Mesothelial cell of epicardium (in vitro differentiated cells): ENCODE measurements at regions not wholly inside any gene's neighbourhood (a gene's known extent, or its start where the extent isn't known, plus 50 kb on each side); places are given as distances from the start of the nearest gene placed in this dataset.

Experiments
- DNase-seq, 2 experiments: peaks; one replicate each; pipeline ENCODE4 v3.0.0; 2021; ENCODE audit warnings: low spot score in 2 of 2; ENCODE audit not compliant: unreplicated experiment in 2 of 2
- H3K27ac Mint-ChIP-seq: 2 replicates; pipeline ENCODE4 v1.8.0; 2021; ENCODE audit warnings: mixed read lengths
- H3K27me3 Mint-ChIP-seq: 2 replicates; pipeline ENCODE4 v1.8.0; 2021; ENCODE audit warnings: low read depth, mixed read lengths
- H3K36me3 Mint-ChIP-seq: 2 replicates; pipeline ENCODE4 v1.8.0; 2021; ENCODE audit warnings: mixed read lengths
- H3K4me1 Mint-ChIP-seq: 2 replicates; pipeline ENCODE4 v1.8.0; 2021; ENCODE audit warnings: mixed read lengths
- H3K4me3 Mint-ChIP-seq: 2 replicates; pipeline ENCODE4 v1.8.0; 2021; ENCODE audit warnings: mild to moderate bottlenecking, moderate library complexity, mixed read lengths
- H3K9me3 Mint-ChIP-seq: 2 replicates; pipeline ENCODE4 v1.8.0; 2021; ENCODE audit warnings: mixed read lengths
- TF ChIP-seq, protein P1 (sequence below): fragments of 200-600 bp; sonication (generic); IDR thresholded peaks from one replicate; pipeline ENCODE4 v1.5.0; 2021; ENCODE audit warnings: antibody characterized with exemption; ENCODE audit not compliant: unreplicated experiment

DNA sequence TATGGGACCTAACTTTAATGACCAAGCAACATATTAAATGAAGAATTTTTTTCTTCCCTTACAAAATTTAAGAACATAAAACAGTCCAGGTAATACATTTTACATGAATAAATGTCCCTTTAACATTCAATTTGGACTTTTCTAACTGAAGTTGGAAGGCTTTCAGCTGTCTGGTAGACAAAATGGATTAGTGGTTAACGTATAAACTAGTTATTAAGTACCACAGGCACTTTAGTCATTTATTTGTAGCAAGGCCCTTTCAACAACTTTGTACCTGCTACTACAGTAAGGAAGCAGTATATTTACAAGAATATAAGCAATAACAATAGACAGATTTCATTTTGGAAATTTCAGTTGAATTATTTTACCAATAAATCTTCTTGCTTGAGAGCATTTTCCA lies 152.5 kb upstream of the TENT5D start:
- Mint-ChIP-seq H3K27ac (no peak overlapping the region), H3K4me3 (no peak overlapping the region), H3K27me3 (no peaks in the 10 kb centered on the region), H3K36me3 (no peaks in the 10 kb centered on the region), H3K9me3 (peaks cover 12% of the 10 kb centered on the region), H3K4me1 (no peaks in the 10 kb centered on the region)
- TF ChIP-seq, protein P1, sequence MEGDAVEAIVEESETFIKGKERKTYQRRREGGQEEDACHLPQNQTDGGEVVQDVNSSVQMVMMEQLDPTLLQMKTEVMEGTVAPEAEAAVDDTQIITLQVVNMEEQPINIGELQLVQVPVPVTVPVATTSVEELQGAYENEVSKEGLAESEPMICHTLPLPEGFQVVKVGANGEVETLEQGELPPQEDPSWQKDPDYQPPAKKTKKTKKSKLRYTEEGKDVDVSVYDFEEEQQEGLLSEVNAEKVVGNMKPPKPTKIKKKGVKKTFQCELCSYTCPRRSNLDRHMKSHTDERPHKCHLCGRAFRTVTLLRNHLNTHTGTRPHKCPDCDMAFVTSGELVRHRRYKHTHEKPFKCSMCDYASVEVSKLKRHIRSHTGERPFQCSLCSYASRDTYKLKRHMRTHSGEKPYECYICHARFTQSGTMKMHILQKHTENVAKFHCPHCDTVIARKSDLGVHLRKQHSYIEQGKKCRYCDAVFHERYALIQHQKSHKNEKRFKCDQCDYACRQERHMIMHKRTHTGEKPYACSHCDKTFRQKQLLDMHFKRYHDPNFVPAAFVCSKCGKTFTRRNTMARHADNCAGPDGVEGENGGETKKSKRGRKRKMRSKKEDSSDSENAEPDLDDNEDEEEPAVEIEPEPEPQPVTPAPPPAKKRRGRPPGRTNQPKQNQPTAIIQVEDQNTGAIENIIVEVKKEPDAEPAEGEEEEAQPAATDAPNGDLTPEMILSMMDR, result no peak
- DNase-seq, result no peak

DNA sequence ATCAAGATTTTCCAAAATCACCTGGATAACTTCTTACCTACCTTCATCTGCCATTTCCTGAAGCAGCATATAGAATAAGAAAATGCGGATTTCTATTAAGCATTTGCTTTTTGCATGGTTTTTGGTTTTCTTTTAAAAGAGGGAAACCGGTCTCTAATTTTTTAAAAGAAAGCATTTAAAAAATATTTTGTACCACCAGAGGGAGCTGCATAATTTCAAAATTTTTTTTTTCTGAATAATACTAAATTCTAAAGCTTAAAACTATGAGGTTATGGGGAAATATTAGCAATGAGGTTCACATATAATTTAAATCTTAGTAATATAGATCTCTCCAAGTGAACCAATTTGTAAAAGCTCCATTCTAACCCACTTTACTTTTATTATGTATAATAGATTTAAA lies 137.7 kb upstream of the TENT5D start:
- Mint-ChIP-seq H3K4me3 (no peak overlapping the region), H3K9me3 (peaks cover 22% of the 10 kb centered on the region), H3K4me1 (no peaks in the 10 kb centered on the region), H3K36me3 (no peaks in the 10 kb centered on the region), H3K27me3 (no peaks in the 10 kb centered on the region), H3K27ac (no peak overlapping the region)
- TF ChIP-seq, protein P1, result peak; percentile 91
- DNase-seq, result no peak

DNA sequence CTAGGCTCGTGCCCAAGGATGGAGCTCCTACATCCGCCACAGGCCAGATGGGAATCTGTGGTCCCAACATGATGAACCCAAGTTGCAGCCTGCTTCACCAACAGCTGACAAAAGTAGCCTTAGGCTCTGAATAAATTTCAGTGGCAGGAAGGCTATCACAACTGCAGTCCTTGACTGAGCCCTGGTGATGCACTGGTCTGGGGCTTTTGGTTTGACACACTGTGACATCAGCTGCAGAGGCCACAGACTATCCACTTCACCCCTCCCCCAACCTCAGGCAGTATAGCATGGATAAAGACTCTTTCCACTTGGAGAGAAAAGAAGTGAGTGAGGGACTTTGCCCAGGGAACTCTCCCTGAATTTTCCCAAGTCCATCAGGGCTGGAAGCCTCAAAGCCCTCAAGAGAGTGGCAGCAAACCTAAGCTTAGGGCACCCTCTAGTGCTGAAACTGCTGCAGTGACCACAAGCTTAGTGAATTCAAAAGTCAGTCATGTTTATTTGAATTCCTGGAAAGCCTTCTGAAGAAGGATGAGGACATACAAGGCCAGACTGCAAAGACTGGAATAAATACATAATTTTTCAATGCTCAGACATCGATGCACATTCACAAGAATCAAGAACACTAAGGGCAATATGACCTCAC lies 135.0 kb upstream of the TENT5D start:
- H3K4me3 Mint-ChIP-seq, result no peak overlapping the region
- no peaks in the 10 kb centered on the region for H3K27me3 Mint-ChIP-seq
- no peak for DNase-seq
- H3K9me3 Mint-ChIP-seq, result peaks cover 9% of the 10 kb centered on the region
- TF ChIP-seq, protein P1, result no peak
- no peaks in the 10 kb centered on the region for H3K36me3 Mint-ChIP-seq
- no peaks in the 10 kb centered on the region for H3K4me1 Mint-ChIP-seq
- H3K27ac Mint-ChIP-seq, result no peak overlapping the region

DNA sequence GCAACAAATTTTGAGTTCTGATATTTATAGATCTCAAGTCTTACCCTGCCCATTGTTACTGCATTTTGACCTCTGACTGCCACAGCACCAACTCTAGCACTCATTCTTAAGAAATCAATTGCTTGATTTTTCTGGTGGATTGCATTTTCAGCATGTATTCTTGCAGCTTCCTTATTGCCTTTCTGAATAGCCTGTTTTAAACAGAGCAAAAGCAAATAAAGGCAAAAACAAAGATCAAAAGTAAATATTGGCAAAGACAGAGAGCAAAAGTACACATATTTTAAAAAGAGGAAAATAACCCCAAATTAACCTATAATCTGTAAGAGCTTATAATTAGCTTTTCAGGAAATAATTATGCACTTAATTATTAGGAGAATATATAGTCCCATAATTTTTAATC lies 129.4 kb upstream of the TENT5D start:
- Mint-ChIP-seq H3K27me3 (no peaks in the 10 kb centered on the region), H3K4me1 (no peaks in the 10 kb centered on the region), H3K9me3 (peaks cover 22% of the 10 kb centered on the region), H3K4me3 (no peak overlapping the region), H3K36me3 (no peaks in the 10 kb centered on the region), H3K27ac (no peak overlapping the region)
- TF ChIP-seq, protein P1, result no peak
- no peak for DNase-seq

DNA sequence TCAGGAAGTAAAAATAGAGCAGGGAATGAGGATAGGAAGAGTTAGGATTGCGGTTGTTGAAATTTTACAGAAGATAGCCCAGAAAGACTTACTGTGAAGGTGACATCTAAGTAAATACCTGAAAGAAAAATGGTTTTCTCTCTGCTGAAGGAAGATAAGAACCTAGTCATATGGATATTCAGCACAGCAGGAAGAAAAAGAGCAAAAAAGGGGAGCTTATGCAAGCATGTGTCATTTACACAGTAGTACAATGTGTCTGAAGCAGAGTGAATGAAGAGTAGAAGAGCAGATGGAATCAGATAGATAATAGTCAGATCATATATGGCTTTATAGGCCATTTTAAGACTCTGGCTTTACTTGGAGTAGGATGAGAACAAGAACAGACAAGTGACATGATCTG lies 126.9 kb upstream of the TENT5D start:
- Mint-ChIP-seq H3K36me3 (no peaks in the 10 kb centered on the region), H3K9me3 (peaks cover 35% of the 10 kb centered on the region), H3K4me3 (no peak overlapping the region), H3K27me3 (no peaks in the 10 kb centered on the region), H3K4me1 (no peaks in the 10 kb centered on the region), H3K27ac (no peak overlapping the region)
- TF ChIP-seq, protein P1, result no peak
- no peak for DNase-seq

DNA sequence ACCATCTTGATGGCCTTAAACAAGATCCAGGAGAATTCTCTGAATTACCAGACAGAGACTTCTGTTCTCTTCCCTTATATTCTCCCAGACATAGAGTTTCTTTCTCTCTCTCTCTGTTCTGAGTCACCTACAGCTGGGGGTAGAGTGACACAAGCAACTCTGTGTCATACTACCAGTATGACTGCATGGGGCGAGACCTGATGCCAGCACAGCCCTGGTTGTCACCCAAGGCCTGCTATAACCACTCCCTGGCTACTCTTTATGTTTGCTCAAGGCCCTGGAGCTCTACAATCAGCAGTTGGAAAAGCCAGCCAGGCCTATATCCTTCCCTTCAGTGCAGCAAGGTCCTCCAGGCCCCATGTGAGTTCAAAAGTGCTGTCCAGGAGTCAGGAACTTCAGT lies 114.2 kb upstream of the TENT5D start:
- Mint-ChIP-seq H3K27me3 (no peaks in the 10 kb centered on the region), H3K36me3 (no peaks in the 10 kb centered on the region), H3K27ac (no peak overlapping the region), H3K9me3 (peaks cover 69% of the 10 kb centered on the region), H3K4me3 (no peak overlapping the region), H3K4me1 (no peaks in the 10 kb centered on the region)
- TF ChIP-seq, protein P1, result no peak
- DNase-seq, result no peak
